HG03066 (cell line): ENCODE measurements at regions not wholly inside any gene's neighbourhood (a gene's known extent, or its start where the extent isn't known, plus 50 kb on each side); places are given as distances from the start of the nearest gene placed in this dataset.

Source experiments
- ATAC-seq: cut with Tn5 transposase; IDR thresholded peaks from one replicate; pipeline ENCODE4 v1.9.1; 2021; ENCODE audit warnings: low read depth; ENCODE audit not compliant: unreplicated experiment

GRCh38 chr1:199641531-199641930, 386.0 kb upstream of the NR5A2 start:
- no peak for ATAC-seq

DNA sequence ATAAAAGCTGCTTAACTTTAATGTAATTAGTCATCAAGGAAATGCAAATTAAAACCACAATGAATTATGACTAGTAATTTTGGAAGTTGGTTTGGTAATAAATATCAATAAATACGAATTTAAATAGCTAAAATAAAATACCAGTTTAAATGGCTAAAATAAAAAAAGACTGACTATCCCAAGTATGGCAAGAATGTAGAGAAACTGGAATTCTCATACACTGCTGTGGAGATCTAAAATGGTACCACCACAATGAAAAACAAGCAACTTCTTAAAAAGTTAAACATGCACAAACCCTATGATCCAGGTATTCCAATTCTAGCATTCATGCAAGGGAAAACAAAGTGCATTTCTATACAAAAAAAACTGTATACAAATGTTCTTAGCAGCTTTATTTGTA, 382.6 kb upstream of the NR5A2 start:
- ATAC-seq: no peak

GRCh38 chr1:199646761-199647160, 380.7 kb upstream of the NR5A2 start:
- ATAC-seq: no peak

- ATAC-seq: no peak
Observed at GRCh38 chr1:199657449-199657848, 370.1 kb upstream of the NR5A2 start.

- ATAC-seq: no peak
Observed at GRCh38 chr1:199660071-199660470, 367.4 kb upstream of the NR5A2 start.

- no peak for ATAC-seq
Observed at GRCh38 chr1:199665371-199665770, 362.1 kb upstream of the NR5A2 start.

GRCh38 chr1:199667089-199667488, 360.4 kb upstream of the NR5A2 start:
- ATAC-seq: no peak

- no peak for ATAC-seq
Observed at GRCh38 chr1:199669916-199670315, 357.6 kb upstream of the NR5A2 start.

GRCh38 chr1:199671684-199672083, 355.8 kb upstream of the NR5A2 start:
- no peak for ATAC-seq

DNA sequence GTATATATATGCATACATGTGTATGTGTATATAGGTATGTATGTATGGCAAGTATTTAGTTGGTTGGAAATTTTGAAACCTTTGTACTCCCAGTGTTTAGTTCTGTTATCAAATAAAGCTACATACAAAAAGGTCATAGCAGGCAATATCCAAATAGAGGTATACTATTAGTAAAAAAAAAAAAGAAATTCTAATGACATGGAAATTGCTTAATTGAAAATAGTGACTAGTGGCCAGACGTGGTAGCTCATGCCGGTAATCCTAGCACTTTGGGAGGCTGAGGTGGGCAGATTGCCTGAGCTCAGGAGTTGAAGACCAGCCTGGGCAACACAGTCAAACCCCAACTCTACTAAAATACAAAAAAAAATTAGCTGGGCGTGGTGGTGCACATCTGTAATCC, 351.6 kb upstream of the NR5A2 start:
- ATAC-seq: no peak

- no peak for ATAC-seq
Observed at GRCh38 chr1:199678771-199679170, 348.7 kb upstream of the NR5A2 start.

DNA sequence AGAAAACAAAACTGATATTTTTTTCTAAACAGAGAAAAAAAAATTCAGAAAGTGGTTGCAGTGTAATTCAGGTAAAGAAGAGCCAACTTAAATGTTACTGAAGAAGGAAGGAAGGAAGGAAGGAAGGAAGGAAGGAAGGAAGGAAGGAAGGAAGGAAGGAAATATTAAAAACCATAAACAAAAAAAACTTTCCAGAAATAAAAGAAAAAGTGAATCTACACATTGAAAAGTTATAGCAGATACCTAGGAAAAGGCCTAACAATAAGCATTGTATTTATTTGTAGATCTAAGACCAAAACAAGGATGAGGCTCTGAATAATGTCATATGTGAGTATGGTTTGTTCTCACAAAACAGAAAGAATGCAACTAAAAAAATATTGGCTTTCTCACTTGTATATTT, 345.4 kb upstream of the NR5A2 start:
- no peak for ATAC-seq

GRCh38 chr1:199684686-199685273, 342.7 kb upstream of the NR5A2 start:
- ATAC-seq: peak; percentile 93

- no peak for ATAC-seq
Observed at GRCh38 chr1:199685369-199685768, 342.1 kb upstream of the NR5A2 start.

DNA sequence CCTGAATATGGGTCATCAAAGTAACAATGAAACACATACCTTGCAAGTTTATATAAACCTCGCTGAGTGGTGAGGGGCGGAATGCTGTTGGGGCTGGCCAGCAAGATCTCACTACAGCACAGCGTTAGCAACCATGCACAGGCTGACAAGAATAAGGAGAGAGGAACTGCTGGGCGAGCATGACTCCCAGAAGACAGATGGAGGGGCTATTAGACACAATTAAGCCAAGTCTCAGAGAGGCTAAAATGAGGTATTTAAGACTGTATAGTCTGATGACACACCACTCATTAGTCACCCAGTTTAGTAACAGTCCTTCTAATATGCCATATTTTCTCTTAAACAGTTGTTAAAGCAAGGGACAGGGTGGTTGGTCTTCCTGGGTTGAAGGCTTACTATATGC, 340.2 kb upstream of the NR5A2 start:
- no peak for ATAC-seq

- no peak for ATAC-seq
Observed at GRCh38 chr1:199688133-199688676, 339.3 kb upstream of the NR5A2 start.

DNA sequence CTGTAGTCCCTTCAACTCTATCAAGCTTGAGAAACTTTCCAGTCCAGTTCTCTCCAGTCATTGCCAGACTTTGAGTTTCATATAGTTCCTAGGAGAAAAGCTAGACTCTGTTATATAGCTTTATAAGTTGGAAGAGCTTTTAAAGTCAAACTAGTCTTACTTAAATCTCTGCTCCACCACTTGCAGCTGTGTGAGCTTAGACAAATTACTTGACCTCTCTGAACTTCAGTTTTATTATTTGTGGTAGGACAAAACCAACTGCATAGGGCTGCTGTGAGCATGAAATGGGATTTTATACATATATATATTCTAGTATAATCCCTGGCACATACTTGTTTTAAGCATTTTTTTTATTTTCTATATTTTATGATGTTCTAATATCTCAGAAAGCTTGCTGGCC, 338.7 kb upstream of the NR5A2 start:
- ATAC-seq: no peak

DNA sequence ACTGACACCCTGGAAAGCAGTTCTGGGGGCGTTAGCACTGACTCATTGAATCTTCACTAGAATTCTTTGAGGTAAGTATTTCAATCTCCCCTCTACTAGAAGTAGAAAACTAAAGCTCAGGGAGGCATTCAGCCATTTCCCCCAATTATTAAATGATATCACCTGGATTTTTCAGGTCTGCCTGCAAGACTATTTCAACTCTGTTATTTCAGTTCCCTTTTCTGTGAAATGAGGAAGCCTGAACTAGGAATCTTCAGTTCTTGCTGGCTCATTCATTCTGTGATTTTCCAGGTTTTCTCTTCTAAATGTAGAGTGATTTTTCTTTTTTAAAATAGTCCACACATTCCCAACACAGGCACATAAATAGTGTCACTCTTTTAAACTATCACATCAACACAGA, 337.0 kb upstream of the NR5A2 start:
- no peak for ATAC-seq

DNA sequence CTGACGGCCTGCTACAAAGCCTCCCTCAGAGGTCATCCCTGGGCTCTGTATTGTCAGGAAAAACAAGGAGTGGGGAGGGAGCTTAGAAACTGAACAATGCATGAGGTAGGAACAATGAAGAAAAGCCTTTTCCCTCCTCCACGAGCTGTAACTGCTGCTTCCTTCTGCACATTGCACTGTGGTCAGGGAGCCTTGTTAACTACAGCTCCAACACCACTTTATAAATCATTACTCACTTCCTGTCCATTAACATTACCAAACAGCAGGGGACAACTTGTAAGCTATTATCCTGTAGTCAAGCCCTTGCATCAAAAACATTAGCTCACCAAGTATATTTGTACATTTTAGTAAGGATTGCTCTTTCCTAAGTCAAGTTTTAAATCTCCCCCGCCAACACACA, 336.0 kb upstream of the NR5A2 start:
- ATAC-seq: no peak

DNA sequence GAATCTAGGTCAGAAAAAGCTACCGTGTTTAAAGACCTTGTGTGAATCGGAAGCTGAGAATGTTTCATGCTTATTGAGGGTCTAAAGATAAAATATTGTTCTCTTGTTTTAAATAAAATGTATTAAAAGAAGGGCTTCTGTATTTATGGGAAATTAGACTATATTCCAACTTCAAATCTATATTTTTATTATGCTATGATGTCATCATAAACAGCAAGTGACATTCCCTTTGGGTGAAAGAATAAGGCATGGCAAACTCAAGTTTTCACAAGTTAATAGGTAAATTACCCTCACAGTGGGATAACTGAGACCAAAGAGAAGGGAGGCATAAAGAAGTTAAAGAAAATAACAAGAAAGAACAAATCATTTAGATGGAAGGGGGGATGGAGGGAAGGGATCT, 333.8 kb upstream of the NR5A2 start:
- no peak for ATAC-seq

GRCh38 chr1:199696225-199696624, 331.3 kb upstream of the NR5A2 start:
- ATAC-seq: no peak

- no peak for ATAC-seq
Observed at GRCh38 chr1:199698222-199698621, 329.3 kb upstream of the NR5A2 start.

GRCh38 chr1:199700551-199700950, 327.0 kb upstream of the NR5A2 start:
- ATAC-seq: no peak
